ENCODE measurements at regions not wholly inside any gene's neighbourhood (a gene's known extent, or its start where the extent isn't known, plus 50 kb on each side); places are given as distances from the start of the nearest gene placed in this dataset.
A peak's percentile ranks its signal among the peaks of the same experiment; 100 is the strongest.
"Not testable (repeated sequence)": the region's sequence is repeated elsewhere in the genome, so short reads cannot be mapped to it uniquely, and the experiment has no call there.

DNA sequence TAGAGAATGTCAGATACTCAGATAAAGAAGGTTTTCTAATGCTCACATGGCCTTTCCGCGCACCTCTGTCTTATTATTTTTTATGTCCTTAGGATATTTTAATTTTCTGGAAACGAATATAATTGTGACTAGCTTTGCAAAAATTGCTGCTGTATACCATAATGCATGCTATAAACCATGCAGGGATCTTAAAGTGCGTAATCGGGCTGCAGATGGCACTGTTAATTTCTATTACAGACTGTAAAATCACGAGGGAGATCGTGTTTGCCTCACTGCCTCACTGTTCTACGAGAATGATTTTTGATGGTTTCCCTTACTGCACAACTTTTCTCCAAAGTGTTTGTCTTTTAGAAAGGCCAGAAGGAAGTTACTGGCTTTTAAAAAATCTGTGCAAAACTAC, 356.1 kb downstream of the TUSC1 start:
- Mint-ChIP-seq H3K4me3 (no peak overlapping the region), H3K36me3 (no peaks in the 10 kb centered on the region), H3K27me3 (no peaks in the 10 kb centered on the region), H3K27ac (no peak overlapping the region), H3K9me3 (peaks cover 4 to 24% (median 12%) of the 10 kb centered on the region in 9 donors), H3K4me1 (no peaks in the 10 kb centered on the region)
- DNase-seq (no peak), ATAC-seq (no peak)
- POLR2A ChIA-PET, result no interaction called here

- DNase-seq (no peak), ATAC-seq (no peak)
- Mint-ChIP-seq H3K36me3 (no peaks in the 10 kb centered on the region), H3K27ac (no peak overlapping the region), H3K4me3 (no peak overlapping the region), H3K9me3 (peaks cover 0 to 34% (median 15%) of the 10 kb centered on the region in 9 donors), H3K4me1 (no peaks in the 10 kb centered on the region), H3K27me3 (no peaks in the 10 kb centered on the region)
- POLR2A ChIA-PET, result no interaction called here
Observed at GRCh38 chr9:25310961-25311360, 367.3 kb downstream of the TUSC1 start.

DNA sequence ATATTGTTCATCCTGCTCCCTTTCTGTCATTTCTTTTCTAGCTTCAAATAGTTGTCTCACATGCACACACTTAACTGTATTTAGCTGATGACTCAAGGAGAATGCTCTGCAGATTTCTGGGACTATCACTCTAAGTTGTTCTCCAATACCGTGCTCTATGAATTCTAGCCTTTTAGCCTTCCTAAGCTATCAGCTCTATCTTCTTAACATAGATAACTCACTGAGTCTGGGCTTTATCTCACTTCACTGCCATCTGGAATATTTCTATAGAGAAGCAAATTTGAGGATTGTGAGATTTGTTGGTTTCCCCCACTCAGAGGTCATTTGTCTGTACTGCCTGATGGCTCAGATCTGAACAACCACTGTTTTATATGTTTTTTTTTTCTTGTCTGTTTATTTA, 369.7 kb downstream of the TUSC1 start:
- ATAC-seq (no peak), DNase-seq (no peak)
- Mint-ChIP-seq H3K27ac (no peak overlapping the region), H3K9me3 (peaks cover 2 to 38% (median 15%) of the 10 kb centered on the region in 9 donors), H3K36me3 (no peaks in the 10 kb centered on the region), H3K4me1 (no peaks in the 10 kb centered on the region), H3K4me3 (no peak overlapping the region), H3K27me3 (no peaks in the 10 kb centered on the region)
- POLR2A ChIA-PET, result no interaction called here

DNA sequence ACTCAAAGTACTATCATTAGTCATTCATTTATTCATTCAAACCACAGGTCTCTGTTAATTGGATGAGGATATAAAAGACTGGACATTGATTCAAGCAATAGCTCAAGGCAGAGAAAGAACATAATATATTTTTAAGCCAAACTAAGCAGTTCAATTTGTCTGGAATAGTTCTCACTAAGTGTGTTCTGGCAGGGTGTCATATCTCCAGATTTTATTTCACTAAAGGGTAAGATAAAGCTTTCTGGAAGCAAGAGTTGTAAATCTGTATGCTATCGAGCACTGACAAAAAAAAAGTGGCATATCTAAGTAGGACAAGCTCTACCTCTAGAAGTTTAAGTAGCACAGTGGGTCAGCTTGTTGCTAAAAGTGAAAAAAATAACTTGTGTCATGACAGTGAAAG, 375.6 kb downstream of the TUSC1 start:
- Mint-ChIP-seq H3K27ac (no peak overlapping the region), H3K4me3 (no peak overlapping the region), H3K9me3 (peaks cover 0 to 49% (median 10%) of the 10 kb centered on the region in 9 donors), H3K36me3 (no peaks in the 10 kb centered on the region), H3K4me1 (no peaks in the 10 kb centered on the region), H3K27me3 (no peaks in the 10 kb centered on the region)
- POLR2A ChIA-PET, result no interaction called here
- no peak for ATAC-seq
- no peak for DNase-seq

DNA sequence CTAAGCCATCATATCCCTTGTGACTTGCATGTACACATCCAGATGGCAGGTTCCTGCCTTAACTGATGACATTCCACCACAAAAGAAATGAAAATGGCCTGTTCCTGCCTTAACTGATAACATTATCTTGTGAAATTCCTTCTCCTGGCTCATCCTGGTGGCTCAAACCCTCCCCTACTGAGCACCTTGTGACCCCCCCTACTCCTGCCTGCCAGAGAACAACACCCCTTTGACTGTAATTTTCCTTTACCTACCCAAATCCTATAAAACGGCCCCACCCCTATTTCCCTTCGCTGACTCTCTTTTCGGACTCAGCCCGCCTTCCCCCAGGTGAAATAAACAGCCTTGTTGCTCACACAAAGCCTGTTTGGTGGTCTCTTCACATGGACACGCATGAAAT, 390.0 kb downstream of the TUSC1 start:
- DNase-seq, H3K36me3 Mint-ChIP-seq, H3K4me3 Mint-ChIP-seq, H3K4me1 Mint-ChIP-seq, ATAC-seq, H3K27me3 Mint-ChIP-seq, POLR2A ChIA-PET, H3K27ac Mint-ChIP-seq: not testable (repeated sequence)
- peaks cover 0 to 21% (median 11%) of the 10 kb centered on the region in 9 donors for H3K9me3 Mint-ChIP-seq

DNA sequence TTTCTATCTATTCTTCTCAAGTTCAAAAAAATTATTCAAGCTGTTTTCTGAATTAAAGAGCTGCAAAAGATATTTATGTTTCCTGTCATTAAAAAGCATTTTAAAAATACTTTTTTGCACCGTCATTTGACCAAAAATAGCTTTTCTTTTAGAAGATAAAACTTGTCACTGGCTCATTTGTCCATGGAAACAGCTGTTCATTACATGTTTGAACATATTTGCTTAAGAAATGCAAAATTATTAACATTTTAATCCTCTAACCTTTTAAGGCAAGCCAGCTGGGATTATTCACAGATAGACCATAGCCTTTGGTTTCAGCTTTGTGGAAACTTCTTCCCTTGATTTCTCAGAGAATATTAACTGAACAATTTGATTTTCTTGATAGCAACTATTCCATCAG, 393.9 kb downstream of the TUSC1 start:
- no peak overlapping the region for H3K27ac Mint-ChIP-seq
- no peak for DNase-seq
- no peak for ATAC-seq
- H3K27me3 Mint-ChIP-seq, result no peaks in the 10 kb centered on the region
- H3K36me3 Mint-ChIP-seq, result no peaks in the 10 kb centered on the region
- no peak overlapping the region for H3K4me3 Mint-ChIP-seq
- peaks cover 3 to 17% (median 9%) of the 10 kb centered on the region in 9 donors for H3K9me3 Mint-ChIP-seq
- POLR2A ChIA-PET, result no interaction called here
- no peaks in the 10 kb centered on the region for H3K4me1 Mint-ChIP-seq

GRCh38 chr9:25282946-25283345, 395.3 kb downstream of the TUSC1 start:
- Mint-ChIP-seq H3K4me3 (no peak overlapping the region), H3K4me1 (no peaks in the 10 kb centered on the region)
- POLR2A ChIA-PET, result no interaction called here

GRCh38 chr9:25261445-25261844, 416.8 kb downstream of the TUSC1 start:
- ATAC-seq (no peak), DNase-seq (no peak)
- POLR2A ChIA-PET, result no interaction called here
- peaks cover 8 to 44% (median 15%) of the 10 kb centered on the region in 9 donors for H3K9me3 Mint-ChIP-seq
- H3K4me3 Mint-ChIP-seq, result no peak overlapping the region
- peak overlapping the region in 1 of 10 donors; percentile 39 for H3K27ac Mint-ChIP-seq
- no peaks in the 10 kb centered on the region for H3K4me1 Mint-ChIP-seq
- peaks cover 0 to 5% (median 0%) of the 10 kb centered on the region in 3 donors for H3K36me3 Mint-ChIP-seq
- H3K27me3 Mint-ChIP-seq, result no peaks in the 10 kb centered on the region

More at GRCh38 chr9:25282946-25283345, 395.3 kb downstream of the TUSC1 start:
- Mint-ChIP-seq H3K27ac (no peak overlapping the region), H3K36me3 (no peaks in the 10 kb centered on the region), H3K9me3 (peaks cover 0 to 6% (median 3%) of the 10 kb centered on the region in 9 donors), H3K27me3 (no peaks in the 10 kb centered on the region)
- no peak for DNase-seq
- no peak for ATAC-seq

GRCh38 chr9:25260046-25260445, 418.2 kb downstream of the TUSC1 start:
- ATAC-seq (no peak), DNase-seq (no peak)
- H3K36me3 Mint-ChIP-seq, result peaks cover 0 to 5% (median 0%) of the 10 kb centered on the region in 3 donors
- POLR2A ChIA-PET, result no interaction called here
- H3K27ac Mint-ChIP-seq, result no peak overlapping the region
- no peaks in the 10 kb centered on the region for H3K27me3 Mint-ChIP-seq
- no peaks in the 10 kb centered on the region for H3K4me1 Mint-ChIP-seq
- H3K4me3 Mint-ChIP-seq, result no peak overlapping the region
- H3K9me3 Mint-ChIP-seq, result peaks cover 9 to 55% (median 15%) of the 10 kb centered on the region in 9 donors

DNA sequence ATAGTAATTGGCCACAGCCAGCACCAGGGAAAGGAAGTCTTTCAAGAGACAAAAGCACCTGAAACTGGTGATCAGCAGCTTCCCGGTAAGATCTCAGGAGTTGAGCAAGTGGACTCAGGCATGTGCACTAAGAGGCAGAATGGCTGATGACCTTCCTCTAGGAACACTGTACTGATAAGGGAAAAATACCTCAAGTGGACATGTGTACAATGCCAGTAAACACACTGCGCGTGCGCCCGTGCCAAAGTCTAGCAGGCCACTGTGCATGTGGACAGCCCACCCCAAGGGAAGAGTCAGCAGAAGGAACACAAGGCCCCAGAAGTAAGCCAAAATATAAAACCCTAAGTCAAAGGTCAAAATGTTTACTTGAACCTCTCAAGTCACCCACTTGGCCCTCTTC, 423.0 kb downstream of the TUSC1 start:
- Mint-ChIP-seq H3K4me3 (no peak overlapping the region), H3K27me3 (no peaks in the 10 kb centered on the region), H3K9me3 (peaks cover 6 to 41% (median 11%) of the 10 kb centered on the region in 9 donors), H3K27ac (no peak overlapping the region), H3K36me3 (peaks cover 0 to 5% (median 0%) of the 10 kb centered on the region in 3 donors), H3K4me1 (no peaks in the 10 kb centered on the region)
- ATAC-seq, result no peak
- POLR2A ChIA-PET, result no interaction called here
- no peak for DNase-seq

- H3K27ac Mint-ChIP-seq, result no peak overlapping the region
- no peak overlapping the region for H3K4me3 Mint-ChIP-seq
- H3K4me1 Mint-ChIP-seq, result no peaks in the 10 kb centered on the region
- no peaks in the 10 kb centered on the region for H3K27me3 Mint-ChIP-seq
- peaks cover 0 to 5% (median 0%) of the 10 kb centered on the region in 3 donors for H3K36me3 Mint-ChIP-seq
- POLR2A ChIA-PET, result no interaction called here
- peaks cover 6 to 45% (median 15%) of the 10 kb centered on the region in 9 donors for H3K9me3 Mint-ChIP-seq
- ATAC-seq (no peak), DNase-seq (no peak)
Observed at GRCh38 chr9:25254051-25254450, 424.2 kb downstream of the TUSC1 start.

GRCh38 chr9:25241421-25241820, 436.8 kb downstream of the TUSC1 start:
- no peak for ATAC-seq
- peaks cover 5 to 40% (median 12%) of the 10 kb centered on the region in 9 donors for H3K9me3 Mint-ChIP-seq
- DNase-seq, result no peak
- no peak overlapping the region for H3K4me3 Mint-ChIP-seq
- POLR2A ChIA-PET, result no interaction called here
- H3K36me3 Mint-ChIP-seq, result peaks cover 0 to 8% (median 0%) of the 10 kb centered on the region in 3 donors
- no peaks in the 10 kb centered on the region for H3K4me1 Mint-ChIP-seq
- H3K27ac Mint-ChIP-seq, result no peak overlapping the region
- H3K27me3 Mint-ChIP-seq, result no peaks in the 10 kb centered on the region

GRCh38 chr9:25226901-25227686, 451.1 kb downstream of the TUSC1 start:
- no peak for ATAC-seq
- peaks cover 0 to 7% (median 0%) of the 10 kb centered on the region in 3 donors for H3K36me3 Mint-ChIP-seq
- POLR2A ChIA-PET, result no interaction called here
- H3K4me3 Mint-ChIP-seq, result no peak overlapping the region
- H3K27me3 Mint-ChIP-seq, result no peaks in the 10 kb centered on the region
- DNase-seq, result no peak
- H3K9me3 Mint-ChIP-seq, result peaks cover 8 to 65% (median 21%) of the 10 kb centered on the region in 9 donors
- H3K4me1 Mint-ChIP-seq, result no peaks in the 10 kb centered on the region
- no peak overlapping the region for H3K27ac Mint-ChIP-seq
